NB4 (cell line): ENCODE measurements at regions not wholly inside any gene's neighbourhood (a gene's known extent, or its start where the extent isn't known, plus 50 kb on each side); places are given as distances from the start of the nearest gene placed in this dataset.
A peak's percentile ranks its signal among the peaks of the same experiment; 100 is the strongest.

Experiments
- DNase-seq: peaks from one replicate; pipeline ENCODE4 v3.0.0; 2010; ENCODE audit warnings: low read depth
- H3K4me3 ChIP-seq: one replicate; pipeline ENCODE4 v1.5.1; 2011; ENCODE audit warnings: mild to moderate bottlenecking, low read depth, low read length, moderate library complexity
- CTCF ChIP-seq: IDR thresholded peaks from one replicate; pipeline ENCODE4 v1.5.1; 2012; ENCODE audit warnings: low read depth, low read length
- MYC ChIP-seq: IDR thresholded peaks from 2 replicates; pipeline ENCODE4 v1.6.1; 2011; ENCODE audit warnings: low read depth, low read length
- POLR2A ChIP-seq: IDR thresholded peaks from 2 replicates; pipeline ENCODE4 v1.6.1; 2011; ENCODE audit warnings: mild to moderate bottlenecking; ENCODE audit not compliant: insufficient read length; ENCODE audit errors: extremely low read depth
- TF ChIP-seq, protein P1 (sequence below): IDR thresholded peaks from 2 replicates; pipeline ENCODE4 v1.6.1; 2011; ENCODE audit warnings: low read depth, low read length

DNA sequence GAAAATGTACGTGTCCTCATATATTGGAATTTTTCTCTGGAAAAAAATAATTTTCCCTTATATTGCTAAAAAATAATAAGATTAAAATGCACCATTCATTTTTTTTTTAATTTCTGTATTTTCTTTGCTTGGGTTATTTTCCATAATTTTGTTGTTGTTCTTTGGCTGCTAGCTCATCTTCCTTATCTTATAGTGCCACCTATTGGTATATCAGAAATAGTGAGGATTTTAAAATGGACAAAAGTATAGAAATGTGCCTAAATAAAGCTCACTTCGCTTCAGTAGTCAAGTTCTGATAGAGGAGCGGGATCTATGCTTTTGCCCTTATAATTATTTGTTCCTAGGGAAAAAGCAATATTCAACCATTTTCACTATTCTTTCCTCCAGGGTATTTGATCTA, 134.8 kb downstream of the NAP1L3 start:
- no peak for TF ChIP-seq POLR2A
- no peak for TF ChIP-seq MYC
- H3K4me3 ChIP-seq = no peak overlapping the region
- DNase-seq = peak; percentile 4

GRCh38 chrX:93528917-93529316, 144.5 kb downstream of the NAP1L3 start:
- no peak for TF ChIP-seq CTCF
- TF ChIP-seq, protein P1, sequence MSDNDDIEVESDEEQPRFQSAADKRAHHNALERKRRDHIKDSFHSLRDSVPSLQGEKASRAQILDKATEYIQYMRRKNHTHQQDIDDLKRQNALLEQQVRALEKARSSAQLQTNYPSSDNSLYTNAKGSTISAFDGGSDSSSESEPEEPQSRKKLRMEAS = no peak
- no peak for TF ChIP-seq POLR2A
- H3K4me3 ChIP-seq = no peak overlapping the region
- DNase-seq = no peak
